GM19240 (cell line): ENCODE measurements at regions not wholly inside any gene's neighbourhood (a gene's known extent, or its start where the extent isn't known, plus 50 kb on each side); places are given as distances from the start of the nearest gene placed in this dataset.

Experiments
- DNase-seq: peaks from one replicate; pipeline ENCODE4 v3.0.0; 2011; ENCODE audit warnings: low spot score; ENCODE audit not compliant: insufficient read length

GRCh38 chr10:3548076-3548475 lies 236.9 kb downstream of the KLF6 start:
- no peak for DNase-seq

- DNase-seq = no peak
These were observed 240.4 kb downstream of the KLF6 start for GRCh38 chr10:3544561-3544960.

- no peak for DNase-seq
These were observed 242.8 kb downstream of the KLF6 start for GRCh38 chr10:3542185-3542611.

- no peak for DNase-seq
These were observed 245.2 kb downstream of the KLF6 start for GRCh38 chr10:3539696-3540383.

- DNase-seq = no peak
These were observed 246.1 kb downstream of the KLF6 start for GRCh38 chr10:3538656-3539531.

- DNase-seq = no peak
These were observed 246.7 kb downstream of the KLF6 start for GRCh38 chr10:3538291-3538655.

- DNase-seq = no peak
These were observed 247.5 kb downstream of the KLF6 start for GRCh38 chr10:3537518-3537917.

GRCh38 chr10:3535001-3535400 lies 250.0 kb downstream of the KLF6 start:
- no peak for DNase-seq

GRCh38 chr10:3534433-3534832 lies 250.6 kb downstream of the KLF6 start:
- DNase-seq = no peak

- DNase-seq = no peak
These were observed 251.7 kb downstream of the KLF6 start for GRCh38 chr10:3533296-3533695.

GRCh38 chr10:3532644-3533043 lies 252.4 kb downstream of the KLF6 start:
- DNase-seq = no peak

- DNase-seq = no peak
These were observed 253.3 kb downstream of the KLF6 start for GRCh38 chr10:3531670-3532069.

GRCh38 chr10:3530783-3531645 lies 254.0 kb downstream of the KLF6 start:
- DNase-seq = no peak

- DNase-seq = no peak
These were observed 254.7 kb downstream of the KLF6 start for GRCh38 chr10:3530346-3530745.

- DNase-seq = no peak
These were observed 255.3 kb downstream of the KLF6 start for GRCh38 chr10:3529691-3530090.

- DNase-seq = no peak
These were observed 256.1 kb downstream of the KLF6 start for GRCh38 chr10:3528823-3529403.

- DNase-seq = no peak
These were observed 256.7 kb downstream of the KLF6 start for GRCh38 chr10:3528271-3528670.

- DNase-seq = no peak
These were observed 257.1 kb downstream of the KLF6 start for GRCh38 chr10:3527869-3528268.

GRCh38 chr10:3526727-3527501 lies 258.1 kb downstream of the KLF6 start:
- no peak for DNase-seq

GRCh38 chr10:3525832-3526449 lies 259.1 kb downstream of the KLF6 start:
- DNase-seq = no peak
